C4-2B (cell line): ENCODE measurements at regions not wholly inside any gene's neighbourhood (a gene's known extent, or its start where the extent isn't known, plus 50 kb on each side); places are given as distances from the start of the nearest gene placed in this dataset.

Experiments
- H3K27ac ChIP-seq: fragments of 450-650 bp; 2 replicates; pipeline ENCODE4 v1.5.1; 2017
- ZFX ChIP-seq: fragments of 450-650 bp; IDR thresholded peaks from 2 replicates; pipeline ENCODE4 v1.6.1; 2017
- TF ChIP-seq, protein P1 (sequence below): fragments of 450-650 bp; conservative IDR thresholded peaks from 2 replicates; pipeline ENCODE4 v1.5.1; 2017; ENCODE audit warnings: mild to moderate bottlenecking

GRCh38 chr3:18656410-18656809, 231.3 kb upstream of the SATB1 start:
- TF ChIP-seq, protein P1, sequence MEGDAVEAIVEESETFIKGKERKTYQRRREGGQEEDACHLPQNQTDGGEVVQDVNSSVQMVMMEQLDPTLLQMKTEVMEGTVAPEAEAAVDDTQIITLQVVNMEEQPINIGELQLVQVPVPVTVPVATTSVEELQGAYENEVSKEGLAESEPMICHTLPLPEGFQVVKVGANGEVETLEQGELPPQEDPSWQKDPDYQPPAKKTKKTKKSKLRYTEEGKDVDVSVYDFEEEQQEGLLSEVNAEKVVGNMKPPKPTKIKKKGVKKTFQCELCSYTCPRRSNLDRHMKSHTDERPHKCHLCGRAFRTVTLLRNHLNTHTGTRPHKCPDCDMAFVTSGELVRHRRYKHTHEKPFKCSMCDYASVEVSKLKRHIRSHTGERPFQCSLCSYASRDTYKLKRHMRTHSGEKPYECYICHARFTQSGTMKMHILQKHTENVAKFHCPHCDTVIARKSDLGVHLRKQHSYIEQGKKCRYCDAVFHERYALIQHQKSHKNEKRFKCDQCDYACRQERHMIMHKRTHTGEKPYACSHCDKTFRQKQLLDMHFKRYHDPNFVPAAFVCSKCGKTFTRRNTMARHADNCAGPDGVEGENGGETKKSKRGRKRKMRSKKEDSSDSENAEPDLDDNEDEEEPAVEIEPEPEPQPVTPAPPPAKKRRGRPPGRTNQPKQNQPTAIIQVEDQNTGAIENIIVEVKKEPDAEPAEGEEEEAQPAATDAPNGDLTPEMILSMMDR = no peak
- TF ChIP-seq ZFX = no peak
- H3K27ac ChIP-seq = no peak overlapping the region

- no peak for TF ChIP-seq ZFX
- TF ChIP-seq, protein P1 = no peak
- no peak overlapping the region for H3K27ac ChIP-seq
Observed at GRCh38 chr3:18655827-18656226, 230.7 kb upstream of the SATB1 start.

GRCh38 chr3:18652781-18653180, 227.6 kb upstream of the SATB1 start:
- TF ChIP-seq, protein P1 = no peak
- TF ChIP-seq ZFX = no peak
- no peak overlapping the region for H3K27ac ChIP-seq

GRCh38 chr3:18650731-18651130, 225.6 kb upstream of the SATB1 start:
- no peak overlapping the region for H3K27ac ChIP-seq
- TF ChIP-seq ZFX = no peak
- TF ChIP-seq, protein P1 = no peak

DNA sequence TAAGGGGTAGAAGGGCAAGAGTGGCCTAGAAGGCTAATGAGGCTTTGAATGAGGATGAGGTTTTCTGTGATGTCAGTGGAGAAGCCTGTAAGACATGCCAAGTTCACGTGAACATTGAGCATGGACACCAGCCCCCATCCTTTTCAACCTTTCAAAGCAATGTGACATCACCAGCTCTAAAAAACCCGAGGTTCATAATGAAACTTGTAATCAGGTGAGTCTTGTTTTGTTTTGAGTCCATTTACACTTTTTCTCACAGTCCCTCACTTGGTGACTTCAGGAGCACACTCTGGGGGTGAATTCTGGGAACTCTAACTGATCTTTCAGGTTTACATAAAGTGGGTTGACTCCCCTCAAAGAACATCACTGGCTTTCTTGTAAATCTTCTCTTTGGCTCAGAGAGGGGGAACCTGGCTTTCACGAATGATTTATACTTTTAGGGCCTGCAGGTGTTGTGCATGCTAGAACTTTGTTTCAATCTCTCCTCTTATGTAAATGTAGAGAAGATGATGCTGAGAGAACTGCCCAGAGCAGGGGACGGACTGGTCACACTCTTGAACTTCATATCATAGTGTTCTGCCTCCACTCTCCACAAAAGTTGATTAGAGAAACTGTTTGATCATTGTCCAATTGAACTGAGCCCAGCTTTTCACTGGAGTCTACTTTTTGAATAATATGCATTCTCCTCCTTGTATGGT, 224.7 kb upstream of the SATB1 start:
- no peak overlapping the region for H3K27ac ChIP-seq
- TF ChIP-seq, protein P1 = no peak
- TF ChIP-seq ZFX = no peak

GRCh38 chr3:18648868-18649462, 223.8 kb upstream of the SATB1 start:
- no peak overlapping the region for H3K27ac ChIP-seq
- no peak for TF ChIP-seq ZFX
- TF ChIP-seq, protein P1 = no peak

DNA sequence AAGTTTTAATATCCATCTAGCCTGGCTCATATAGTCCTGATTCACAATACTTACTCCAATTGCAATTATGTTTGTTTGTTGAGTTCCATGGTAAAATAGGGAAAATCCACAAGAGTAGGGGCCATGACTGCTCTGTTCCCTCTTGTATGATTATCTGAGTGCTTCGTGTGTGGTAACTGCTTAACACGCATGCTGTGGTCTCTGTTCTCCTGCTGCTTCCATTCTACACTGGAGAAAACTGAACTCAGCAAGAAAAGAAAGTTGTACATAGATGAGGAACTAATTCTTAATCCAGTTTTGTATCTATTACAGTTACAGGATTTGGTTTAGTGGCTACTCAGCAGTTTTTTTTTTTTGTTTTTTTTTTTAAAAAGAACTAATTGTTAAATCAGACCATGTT, 223.0 kb upstream of the SATB1 start:
- no peak overlapping the region for H3K27ac ChIP-seq
- TF ChIP-seq, protein P1 = no peak
- no peak for TF ChIP-seq ZFX
